ENCODE measurements at regions not wholly inside any gene's neighbourhood (a gene's known extent, or its start where the extent isn't known, plus 50 kb on each side); places are given as distances from the start of the nearest gene placed in this dataset.

- Histone ChIP-seq H4K91ac (ENCODE audit: insufficient read depth, low read depth, low read length) (no peak overlapping the region), H3K4me1 (ENCODE audit: control insufficient read depth, insufficient read depth, low read length) (no peaks in the 10 kb centered on the region), H3K18ac (ENCODE audit: low read depth, low read length) (no peak overlapping the region), H3K9ac (ENCODE audit: low read depth, low read length) (no peak overlapping the region), H2BK5ac (ENCODE audit: low read depth, low read length, poor library complexity, severe bottlenecking) (no peak overlapping the region), H2AK5ac (ENCODE audit: low read depth, low read length) (no peak overlapping the region), H3K14ac (replicated peaks; ENCODE audit: low read depth, low read length) (no peak overlapping the region), H2AFZ (replicated peaks; ENCODE audit: low read length, poor library complexity) (no peak overlapping the region), H4K8ac (ENCODE audit: low read depth in 2 of 2, low read length in 2 of 2) (no peak overlapping the region), H2AK9ac (replicated peaks; ENCODE audit: low read depth, low read length, poor library complexity) (no peak overlapping the region), H3K9me1 (ENCODE audit: insufficient read depth, low read length) (peaks cover 2% of the 10 kb centered on the region; the same call in 1 of the 2 replicates), H4K5ac (ENCODE audit: low read depth, low read length) (no peak overlapping the region), H2BK15ac (ENCODE audit: low read depth, low read length) (no peak overlapping the region), H3K4me2 (ENCODE audit: low read depth, low read length) (no peak overlapping the region), H3K79me1 (ENCODE audit: low read depth in 1 of 2, low read length in 2 of 2) (no peaks in the 10 kb centered on the region), H3K9me3 (ENCODE audit: control insufficient read depth, insufficient read depth, low read length) (no peaks in the 10 kb centered on the region), H4K20me1 (ENCODE audit: insufficient read depth, low read length) (no peaks in the 10 kb centered on the region), H2BK120ac (ENCODE audit: low read depth, low read length) (no peak overlapping the region), H3K36me3 (ENCODE audit: control insufficient read depth, insufficient read depth, low read length) (no peaks in the 10 kb centered on the region), H3K56ac (ENCODE audit: extremely low read depth, insufficient read depth, low read length) (no peak overlapping the region), H3K27ac (ENCODE audit: insufficient read depth, low read length) (no peak overlapping the region), H3K27me3 (ENCODE audit: control insufficient read depth, insufficient read depth, low read length) (no peaks in the 10 kb centered on the region; the same call in 1 of the 2 replicates), H3K4ac (ENCODE audit: low read depth, low read length) (no peak overlapping the region), H2BK20ac (ENCODE audit: low read depth, low read length) (no peak overlapping the region), H3K23ac (ENCODE audit: low read depth, low read length) (no peak overlapping the region), H3K4me3 (ENCODE audit: insufficient read depth, low read depth, low read length) (no peak overlapping the region)
- WGBS, 2 experiments (ENCODE audit: extremely low coverage in 2 of 2, insufficient read length in 1 of 2): 63% methylated on average over 2 of the region's 3 CpGs; no CpG with 5 or more reads in 1 of the 2 experiments
- no peak for DNase-seq
- ATAC-seq (ENCODE audit: low read depth): no peak
- CTCF ChIA-PET: no interaction called here
- dilution Hi-C loops (cut with HindIII; ENCODE audit: low sequenced_read_pairs, unreplicated experiment) (no loop called here), intact Hi-C loops (cut with micrococcal nuclease) (no loop called here), in situ Hi-C loops (cut with MboI; ENCODE audit: low sequenced_read_pairs) (no loop called here)
- TF ChIP-seq FOS (IDR thresholded peaks at IDR 0.05; ENCODE audit: low read depth, low read length): no peak
- TF ChIP-seq MXI1 (IDR thresholded peaks at IDR 0.05; ENCODE audit: borderline replicate concordance, low read depth, low read length): no peak
- TF ChIP-seq BHLHE40 (IDR thresholded peaks at IDR 0.05; ENCODE audit: low read depth, low read length): no peak
- TF ChIP-seq POLR2A (IDR thresholded peaks at IDR 0.05; ENCODE audit: low read depth, low read length): no peak
- TF ChIP-seq, protein P1, sequence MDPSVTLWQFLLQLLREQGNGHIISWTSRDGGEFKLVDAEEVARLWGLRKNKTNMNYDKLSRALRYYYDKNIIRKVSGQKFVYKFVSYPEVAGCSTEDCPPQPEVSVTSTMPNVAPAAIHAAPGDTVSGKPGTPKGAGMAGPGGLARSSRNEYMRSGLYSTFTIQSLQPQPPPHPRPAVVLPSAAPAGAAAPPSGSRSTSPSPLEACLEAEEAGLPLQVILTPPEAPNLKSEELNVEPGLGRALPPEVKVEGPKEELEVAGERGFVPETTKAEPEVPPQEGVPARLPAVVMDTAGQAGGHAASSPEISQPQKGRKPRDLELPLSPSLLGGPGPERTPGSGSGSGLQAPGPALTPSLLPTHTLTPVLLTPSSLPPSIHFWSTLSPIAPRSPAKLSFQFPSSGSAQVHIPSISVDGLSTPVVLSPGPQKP (IDR thresholded peaks at IDR 0.05; ENCODE audit: borderline replicate concordance, low read depth, low read length): no peak
- POLR2A ChIA-PET (ENCODE audit: unreplicated experiment): no interaction called here
- BruUV-seq (replicated peaks): no TSS peak
Measured at GRCh38 chr7:131717181-131717580, 160.8 kb upstream of the PODXL start.

Measured in IMR-90 (cell line).